Adrenal gland (tissue), 9 donors: ENCODE measurements at regions not wholly inside any gene's neighbourhood (a gene's known extent, or its start where the extent isn't known, plus 50 kb on each side); places are given as distances from the start of the nearest gene placed in this dataset.

Experiments used
- DNase-seq, 7 donors: peaks; one replicate each; pipeline ENCODE4 v3.0.0-alpha.2; 2019 to 2020
- H3K27ac ChIP-seq, 5 donors: fragments of 200-600 bp; sonication (generic) in 4 of 5; 1 replicate in 3 of 5; 2 replicates in 2 of 5; pipeline versions ENCODE4 v1.5.1 to v1.8.0; 2016 to 2020; ENCODE audit warnings: mild to moderate bottlenecking in 1 of 5
- H3K27me3 ChIP-seq: fragments of 200-600 bp; 2 replicates; pipeline ENCODE4 v1.8.0; 2021
- H3K36me3 ChIP-seq, 2 donors: fragments of 200-600 bp; replicated peaks in 1 of 2; 1 replicate in 1 of 2; 2 replicates in 1 of 2; pipeline versions ENCODE4 v1.5.1 to v1.8.0; 2018 to 2022
- H3K4me1 ChIP-seq, 2 donors: fragments of 200-600 bp; replicated peaks in 1 of 2; 1 replicate in 1 of 2; 2 replicates in 1 of 2; pipeline versions ENCODE4 v1.5.1 to v1.8.0; 2018 to 2021
- H3K4me3 ChIP-seq, 4 donors: fragments of 200-600 bp; sonication (generic) in 3 of 4; one replicate each; pipeline ENCODE4 v1.5.1; 2016 to 2018
- H3K9me3 ChIP-seq, 3 donors: fragments of 200-600 bp; sonication (generic) in 1 of 3; replicated peaks in 1 of 3; 1 replicate in 2 of 3; 2 replicates in 1 of 3; pipeline versions ENCODE4 v1.5.1 to v1.8.0; 2016 to 2021
- CTCF ChIP-seq, 6 experiments: fragments of 450-650 bp in 4 of 6; fragments of 200-600 bp in 2 of 6; sonication (generic) in 1 of 6; IDR thresholded peaks; 1 replicate in 5 of 6; 2 replicates in 1 of 6; pipeline versions ENCODE4 v1.5.1 to v1.8.0; 2016 to 2021; ENCODE audit warnings: antibody characterized with exemption in 6 of 6, mild to moderate bottlenecking in 2 of 6, moderate library complexity in 1 of 6
- POLR2A ChIP-seq, 2 donors: fragments of 450-650 bp; IDR thresholded peaks; one replicate each; pipeline ENCODE4 v1.6.1; 2017; ENCODE audit warnings: antibody characterized with exemption in 2 of 2, mild to moderate bottlenecking in 2 of 2, moderate library complexity in 1 of 2
- WGBS, 4 donors: extraction: QIAGEN DNeasy Blood & Tissue Kit in 2 of 4; methylation state at CpG; one replicate each; pipeline versions ENCODE4 v1.1.5 to v1.1.7; 2013 to 2017; 5-methylcytosine and 5-hydroxymethylcytosine counted together
- intact Hi-C, 2 donors: fragments of 100-400 bp; cut with DNase I; formaldehyde crosslinking; loops; one replicate each; pipeline versions ENCODE4 v1.14.1 to v1.15.0; 2022 to 2023
- donor health status: healthy with polysubstance abuse.
- donor health status: Bipolar disorder and iron deficiency.
- donor health status: DM: yes; HTN: yes; CAD: no.
- donor health status: DM: no; HTN: no; CAD: no.
- donor health status: DM: no; HTN: no; CAD: no.

- intact Hi-C loops: no loop called here
- H3K27me3 ChIP-seq: no peaks in the 10 kb centered on the region
- H3K4me1 ChIP-seq: peaks cover 0 to 6% of the 10 kb centered on the region in 2 donors
- no peak overlapping the region for H3K27ac ChIP-seq
- H3K36me3 ChIP-seq: no peaks in the 10 kb centered on the region
- no peak for DNase-seq
- H3K9me3 ChIP-seq: no peaks in the 10 kb centered on the region
- no peak overlapping the region for H3K4me3 ChIP-seq
- TF ChIP-seq CTCF (IDR thresholded peaks at IDR 0.05) (no peak), POLR2A (IDR thresholded peaks at IDR 0.05) (no peak)
- WGBS, 4 donors: 91 to 95% (median 92%) methylated on average over 7 of the region's 7 CpGs
Observed at GRCh38 chr4:177596991-177597390, 154.8 kb upstream of the AGA start.

- no peak for DNase-seq
- WGBS, 4 donors: 32 to 48% (median 38%) methylated on average over 1 of the region's 1 CpG
- Histone ChIP-seq H3K9me3 (no peaks in the 10 kb centered on the region), H3K36me3 (no peaks in the 10 kb centered on the region), H3K4me3 (no peak overlapping the region), H3K27me3 (no peaks in the 10 kb centered on the region), H3K4me1 (no peaks in the 10 kb centered on the region), H3K27ac (no peak overlapping the region)
- TF ChIP-seq POLR2A (IDR thresholded peaks at IDR 0.05) (no peak), CTCF (IDR thresholded peaks at IDR 0.05) (no peak)
- intact Hi-C loops: no loop called here
Observed at GRCh38 chr4:177605252-177605651, 163.0 kb upstream of the AGA start.

GRCh38 chr4:177607111-177607573 lies 164.9 kb upstream of the AGA start:
- WGBS, 4 donors: 96 to 97% (median 97%) methylated on average over 9 to 28 of the region's 28 CpGs
- no peak overlapping the region for H3K27ac ChIP-seq
- no peaks in the 10 kb centered on the region for H3K27me3 ChIP-seq
- H3K4me1 ChIP-seq: no peaks in the 10 kb centered on the region
- intact Hi-C loops: no loop called here
- DNase-seq: no peak
- TF ChIP-seq POLR2A (IDR thresholded peaks at IDR 0.05) (no peak), CTCF (IDR thresholded peaks at IDR 0.05) (no peak)
- no peaks in the 10 kb centered on the region for H3K9me3 ChIP-seq
- no peaks in the 10 kb centered on the region for H3K36me3 ChIP-seq
- H3K4me3 ChIP-seq: no peak overlapping the region

GRCh38 chr4:177611974-177612664 lies 169.9 kb upstream of the AGA start:
- no peaks in the 10 kb centered on the region for H3K36me3 ChIP-seq
- intact Hi-C loops: no loop called here
- WGBS, 4 donors: 75 to 81% (median 77%) methylated on average over 5 of the region's 5 CpGs
- no peaks in the 10 kb centered on the region for H3K4me1 ChIP-seq
- no peak for DNase-seq
- TF ChIP-seq POLR2A (IDR thresholded peaks at IDR 0.05): no peak
- no peak for TF ChIP-seq CTCF (IDR thresholded peaks at IDR 0.05)
- no peak overlapping the region for H3K27ac ChIP-seq
- H3K4me3 ChIP-seq: no peak overlapping the region
- peaks cover 0 to 5% (median 0%) of the 10 kb centered on the region in 3 donors for H3K9me3 ChIP-seq
- H3K27me3 ChIP-seq: no peaks in the 10 kb centered on the region
